NOMO-1 treated with DMSO at 0.1 percent for 48 hours (cell line): ENCODE measurements at regions not wholly inside any gene's neighbourhood (a gene's known extent, or its start where the extent isn't known, plus 50 kb on each side); places are given as distances from the start of the nearest gene placed in this dataset.
"Not testable (repeated sequence)": the region's sequence is repeated elsewhere in the genome, so short reads cannot be mapped to it uniquely, and the experiment has no call there.

ENCODE experiments used
- DNase-seq: peaks from one replicate; lab custom pipeline; 2025; ENCODE audit not compliant: unreplicated experiment; lab: John Stamatoyannopoulos, UW

GRCh38 chr1:232713785-232714184 lies 83.9 kb upstream of the SIPA1L2 start:
- DNase-seq: no peak

GRCh38 chr1:232715154-232715553 lies 85.2 kb upstream of the SIPA1L2 start:
- DNase-seq: no peak

GRCh38 chr1:232717911-232718310 lies 87.3 kb upstream of the MAP10 start:
- not testable (repeated sequence) for DNase-seq

- no peak for DNase-seq
These were observed 86.0 kb upstream of the MAP10 start for GRCh38 chr1:232718928-232719927.

- no peak for DNase-seq
These were observed 82.6 kb upstream of the MAP10 start for GRCh38 chr1:232722626-232723025.

GRCh38 chr1:232725305-232726047 lies 79.7 kb upstream of the MAP10 start:
- no peak for DNase-seq

GRCh38 chr1:232726048-232726779 lies 79.0 kb upstream of the MAP10 start:
- DNase-seq: peak; percentile 57

- no peak for DNase-seq
These were observed 76.5 kb upstream of the MAP10 start for GRCh38 chr1:232728507-232729263.

GRCh38 chr1:232732344-232732910 lies 72.8 kb upstream of the MAP10 start:
- no peak for DNase-seq

- DNase-seq: no peak
These were observed 67.3 kb upstream of the MAP10 start for GRCh38 chr1:232737917-232738316.

- DNase-seq: no peak
These were observed 61.2 kb upstream of the MAP10 start for GRCh38 chr1:232743999-232744398.

GRCh38 chr1:232744847-232745246 lies 60.4 kb upstream of the MAP10 start:
- DNase-seq: no peak

- not testable (repeated sequence) for DNase-seq
These were observed 59.5 kb upstream of the MAP10 start for GRCh38 chr1:232745698-232746097.

- DNase-seq: no peak
These were observed 56.3 kb upstream of the MAP10 start for GRCh38 chr1:232748910-232749368.

GRCh38 chr1:232751393-232752140 lies 53.6 kb upstream of the MAP10 start:
- DNase-seq: peak; percentile 94

GRCh38 chr1:232752365-232752764 lies 52.9 kb upstream of the MAP10 start:
- DNase-seq: no peak

- DNase-seq: no peak
These were observed 50.3 kb upstream of the MAP10 start for GRCh38 chr1:232754930-232755329.
